ENCODE measurements at regions not wholly inside any gene's neighbourhood (a gene's known extent, or its start where the extent isn't known, plus 50 kb on each side); places are given as distances from the start of the nearest gene placed in this dataset.
"Not testable (repeated sequence)": the region's sequence is repeated elsewhere in the genome, so short reads cannot be mapped to it uniquely, and the experiment has no call there.

DNA sequence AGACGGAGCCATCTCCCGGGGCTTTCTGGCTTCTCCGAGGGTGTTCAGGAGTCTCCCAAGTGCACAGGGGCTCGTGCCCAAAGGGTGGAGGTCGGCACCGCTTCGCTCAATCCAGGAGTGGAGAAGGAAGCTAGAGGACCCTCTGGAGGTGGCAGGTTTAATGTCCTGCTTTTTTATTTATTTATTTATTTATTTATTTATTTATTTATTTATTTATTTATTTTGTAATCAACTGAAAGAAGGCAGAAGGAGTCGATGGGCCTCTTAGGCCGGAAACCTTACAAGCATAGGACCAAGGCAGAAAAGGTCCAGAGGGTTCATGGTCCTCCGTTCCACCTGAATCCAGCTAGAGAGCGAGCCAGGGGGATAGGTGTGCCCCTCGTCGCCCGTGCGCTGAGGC lies 289.4 kb upstream of the AGTR2 start:
- TF ChIP-seq CTCF, POLR2A (IDR thresholded peaks at IDR 0.05): not testable (repeated sequence)

Data from prostate gland (tissue), 2 donors.